HCEC 1CT (cell line): ENCODE measurements at regions not wholly inside any gene's neighbourhood (a gene's known extent, or its start where the extent isn't known, plus 50 kb on each side); places are given as distances from the start of the nearest gene placed in this dataset.

Experiments used
- DNase-seq: peaks from one replicate; pipeline ENCODE4 v3.0.0-alpha.2; 2017

- no peak for DNase-seq
These were observed 125.3 kb upstream of the RUNX3 start for GRCh38 chr1:25055324-25055780.

GRCh38 chr1:25054526-25055323, 124.6 kb upstream of the RUNX3 start:
- no peak for DNase-seq

GRCh38 chr1:25053576-25054250, 123.6 kb upstream of the RUNX3 start:
- no peak for DNase-seq

GRCh38 chr1:25051906-25052305, 121.8 kb upstream of the RUNX3 start:
- DNase-seq = no peak

- DNase-seq = no peak
These were observed 121.4 kb upstream of the RUNX3 start for GRCh38 chr1:25051504-25051903.

- DNase-seq = no peak
These were observed 120.1 kb upstream of the RUNX3 start for GRCh38 chr1:25050165-25050564.

- no peak for DNase-seq
These were observed 119.1 kb upstream of the RUNX3 start for GRCh38 chr1:25049190-25049589.

- no peak for DNase-seq
These were observed 118.7 kb upstream of the RUNX3 start for GRCh38 chr1:25048728-25049127.

- no peak for DNase-seq
These were observed 117.6 kb upstream of the RUNX3 start for GRCh38 chr1:25047506-25048240.

GRCh38 chr1:25046194-25046532, 116.1 kb upstream of the RUNX3 start:
- DNase-seq = no peak

GRCh38 chr1:25045480-25046193, 115.6 kb upstream of the RUNX3 start:
- DNase-seq = no peak

- no peak for DNase-seq
These were observed 113.1 kb upstream of the RUNX3 start for GRCh38 chr1:25043228-25043580.

GRCh38 chr1:25042331-25043227, 112.5 kb upstream of the RUNX3 start:
- no peak for DNase-seq

GRCh38 chr1:25041916-25042315, 111.8 kb upstream of the RUNX3 start:
- DNase-seq = no peak

- DNase-seq = no peak
These were observed 110.1 kb upstream of the RUNX3 start for GRCh38 chr1:25040122-25040685.

- no peak for DNase-seq
These were observed 109.2 kb upstream of the RUNX3 start for GRCh38 chr1:25039229-25039628.

GRCh38 chr1:25038699-25039098, 108.6 kb upstream of the RUNX3 start:
- no peak for DNase-seq

- peak; percentile 15 for DNase-seq
These were observed 107.3 kb upstream of the RUNX3 start for GRCh38 chr1:25037174-25038074.

- DNase-seq = no peak
These were observed 106.1 kb upstream of the RUNX3 start for GRCh38 chr1:25036117-25036546.

- DNase-seq = no peak
These were observed 105.5 kb upstream of the RUNX3 start for GRCh38 chr1:25035523-25036116.
